ENCODE measurements at regions not wholly inside any gene's neighbourhood (a gene's known extent, or its start where the extent isn't known, plus 50 kb on each side); places are given as distances from the start of the nearest gene placed in this dataset.

GRCh38 chr6:81668615-81669047, 83.8 kb downstream of the TENT5A start:
- Histone ChIP-seq H3K4me1 (ENCODE audit: control insufficient read depth in 4 of 4, insufficient read depth in 4 of 4, low read length in 3 of 4) (no peaks in the 10 kb centered on the region), H3K4me3 (ENCODE audit: low read depth in 1 of 3, low read length in 3 of 3) (no peak overlapping the region), H3K36me3 (ENCODE audit: control insufficient read depth in 4 of 4, insufficient read depth in 3 of 4, low read depth in 1 of 4, low read length in 3 of 4) (no peaks in the 10 kb centered on the region), H3K27ac (ENCODE audit: low read depth in 1 of 2, low read length in 2 of 2) (no peak overlapping the region), H3K27me3 (ENCODE audit: control insufficient read depth in 4 of 4, insufficient read depth in 4 of 4, low read length in 3 of 4) (no peaks in the 10 kb centered on the region), H3K9me3 (ENCODE audit: control insufficient read depth in 4 of 4, low read length in 3 of 4) (no peaks in the 10 kb centered on the region), H3K9ac (ENCODE audit: low read depth in 1 of 2, low read length in 2 of 2) (no peak overlapping the region)
- no peak for DNase-seq (ENCODE audit: low spot score)
- WGBS, result 92% methylated on average over 1 of the region's 1 CpG
- TF ChIP-seq YY1 (IDR thresholded peaks at IDR 0.05) (no peak), RAD21 (IDR thresholded peaks at IDR 0.05) (no peak), CTCF (IDR thresholded peaks at IDR 0.05; ENCODE audit: low read depth, low read length, missing input control) (no peak), NR2F2 (IDR thresholded peaks at IDR 0.05) (no peak), HNF4A (conservative IDR thresholded peaks at IDR 0.05) (no peak), TAF1 (conservative IDR thresholded peaks at IDR 0.05) (no peak), MAX (IDR thresholded peaks at IDR 0.05) (no peak), GABPA (IDR thresholded peaks at IDR 0.05 in 1 of 2, conservative IDR thresholded peaks at IDR 0.05 in 1 of 2) (no peak), FOXA2 (IDR thresholded peaks at IDR 0.05) (no peak), RXRA (IDR thresholded peaks at IDR 0.05) (no peak)

GRCh38 chr6:81666481-81666880, 86.0 kb downstream of the TENT5A start:
- Histone ChIP-seq H3K9me3 (ENCODE audit: control insufficient read depth in 4 of 4, low read length in 3 of 4) (no peaks in the 10 kb centered on the region), H3K4me1 (ENCODE audit: control insufficient read depth in 4 of 4, insufficient read depth in 4 of 4, low read length in 3 of 4) (no peaks in the 10 kb centered on the region), H3K4me3 (ENCODE audit: low read depth in 1 of 3, low read length in 3 of 3) (no peak overlapping the region), H3K27me3 (ENCODE audit: control insufficient read depth in 4 of 4, insufficient read depth in 4 of 4, low read length in 3 of 4) (no peaks in the 10 kb centered on the region), H3K36me3 (ENCODE audit: control insufficient read depth in 4 of 4, insufficient read depth in 3 of 4, low read depth in 1 of 4, low read length in 3 of 4) (no peaks in the 10 kb centered on the region), H3K27ac (ENCODE audit: low read depth in 1 of 2, low read length in 2 of 2) (no peak overlapping the region), H3K9ac (ENCODE audit: low read depth in 1 of 2, low read length in 2 of 2) (no peak overlapping the region)
- no peak for DNase-seq (ENCODE audit: low spot score)
- TF ChIP-seq RAD21 (IDR thresholded peaks at IDR 0.05) (no peak), NR2F2 (IDR thresholded peaks at IDR 0.05) (no peak), MAX (IDR thresholded peaks at IDR 0.05) (no peak), TAF1 (conservative IDR thresholded peaks at IDR 0.05) (no peak), FOXA2 (IDR thresholded peaks at IDR 0.05) (no peak), YY1 (IDR thresholded peaks at IDR 0.05) (no peak)
- 95% methylated on average over 1 of the region's 1 CpG for WGBS

- no peak for DNase-seq (ENCODE audit: low spot score)
- WGBS, result 92% methylated on average over 4 of the region's 4 CpGs
- Histone ChIP-seq H3K9ac (ENCODE audit: low read depth in 1 of 2, low read length in 2 of 2) (no peak overlapping the region), H3K27me3 (ENCODE audit: control insufficient read depth in 4 of 4, insufficient read depth in 4 of 4, low read length in 3 of 4) (no peaks in the 10 kb centered on the region), H3K4me3 (ENCODE audit: low read depth in 1 of 3, low read length in 3 of 3) (no peak overlapping the region), H3K36me3 (ENCODE audit: control insufficient read depth in 4 of 4, insufficient read depth in 3 of 4, low read depth in 1 of 4, low read length in 3 of 4) (no peaks in the 10 kb centered on the region), H3K27ac (ENCODE audit: low read depth in 1 of 2, low read length in 2 of 2) (no peak overlapping the region), H3K9me3 (ENCODE audit: control insufficient read depth in 4 of 4, low read length in 3 of 4) (no peaks in the 10 kb centered on the region), H3K4me1 (ENCODE audit: control insufficient read depth in 4 of 4, insufficient read depth in 4 of 4, low read length in 3 of 4) (no peaks in the 10 kb centered on the region)
- TF ChIP-seq REST (IDR thresholded peaks at IDR 0.05) (no peak), ATF3 (IDR thresholded peaks at IDR 0.05) (no peak), GABPA (IDR thresholded peaks at IDR 0.05 in 1 of 2, conservative IDR thresholded peaks at IDR 0.05 in 1 of 2) (no peak)
Observed at GRCh38 chr6:81656231-81656630, 96.2 kb downstream of the TENT5A start.
